ENCODE measurements at regions not wholly inside any gene's neighbourhood (a gene's known extent, or its start where the extent isn't known, plus 50 kb on each side); places are given as distances from the start of the nearest gene placed in this dataset.

DNA sequence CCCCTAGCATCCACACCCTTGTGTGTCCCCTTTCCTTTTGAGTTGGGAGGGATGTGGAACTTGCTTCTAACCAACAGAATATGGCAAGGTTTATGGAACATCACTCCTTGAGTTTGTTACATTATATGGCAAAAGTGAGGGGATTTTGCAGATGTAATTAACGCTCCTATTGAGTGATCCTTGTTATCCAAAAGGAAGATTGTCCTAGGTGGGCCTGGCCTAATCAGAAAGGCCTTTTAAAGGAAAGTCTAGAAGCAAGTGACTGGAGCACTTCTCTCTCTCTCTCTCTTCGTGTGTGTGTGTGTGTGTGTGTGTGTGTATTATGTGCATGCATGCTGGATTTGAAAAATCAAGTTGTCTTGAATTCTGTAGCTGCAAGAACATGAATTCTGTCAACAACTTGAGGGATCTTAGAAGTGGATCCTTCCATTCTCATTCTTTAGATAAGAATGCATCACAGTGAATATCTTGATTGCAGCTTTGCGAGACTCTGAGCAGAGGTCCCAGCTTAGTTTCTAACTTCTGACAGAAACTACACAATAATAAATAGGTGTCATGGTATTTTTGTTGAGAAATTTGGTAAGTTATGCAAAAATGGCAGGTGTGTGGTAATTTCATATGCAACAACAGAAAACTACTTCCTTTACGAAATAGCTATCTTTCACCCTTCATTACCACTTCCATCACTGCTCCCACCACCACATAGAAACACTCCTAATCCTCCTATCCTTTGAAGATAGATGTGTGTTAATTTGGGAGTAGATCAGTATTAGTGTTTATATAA, 360.9 kb upstream of the CBLB start:
- no peak for DNase-seq

DNA sequence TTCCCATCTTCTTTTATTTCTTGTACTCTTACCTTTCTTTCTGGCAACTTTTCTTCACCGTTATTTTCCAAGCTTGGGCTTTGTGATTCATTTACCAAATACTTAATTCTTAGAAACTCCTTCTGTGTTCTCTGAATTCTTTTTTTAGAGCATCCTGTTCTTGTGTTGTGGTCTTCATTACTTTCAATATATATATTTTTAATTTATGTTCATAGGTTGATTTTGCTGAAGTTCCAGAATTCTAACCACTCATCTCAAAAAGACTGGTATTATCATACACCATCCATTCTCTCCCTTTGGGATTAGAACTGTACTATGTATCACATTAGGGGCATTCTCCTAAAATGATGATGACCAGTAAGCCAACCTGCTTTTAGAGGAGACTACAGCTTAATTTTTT, 362.3 kb upstream of the CBLB start:
- DNase-seq = no peak

GRCh38 chr3:106232956-106233355, 364.1 kb upstream of the CBLB start:
- no peak for DNase-seq

DNA sequence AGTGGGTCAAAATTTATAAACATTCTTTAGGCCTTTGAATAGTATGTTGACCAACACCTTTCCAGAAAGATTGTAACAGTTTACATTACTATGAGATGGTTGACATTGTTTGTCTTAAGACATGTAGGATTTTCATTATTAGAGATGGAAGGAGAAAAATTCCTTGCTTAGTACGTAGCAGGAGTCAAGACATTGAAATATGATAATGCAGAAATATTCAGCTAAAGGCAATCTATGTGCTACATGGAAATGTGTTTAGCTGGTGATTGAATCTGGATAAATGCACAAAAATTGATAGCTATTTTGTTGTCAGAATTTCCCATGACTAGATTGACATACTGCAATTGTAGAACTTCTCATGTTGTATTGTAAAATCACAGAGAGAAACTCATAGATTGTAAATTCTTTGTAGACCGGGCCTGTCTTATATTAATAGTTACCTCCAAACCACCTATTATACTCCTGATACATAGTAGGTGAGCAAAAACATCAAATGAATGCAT, 370.4 kb upstream of the CBLB start:
- no peak for DNase-seq

GRCh38 chr3:106241593-106241992, 372.8 kb upstream of the CBLB start:
- no peak for DNase-seq

DNA sequence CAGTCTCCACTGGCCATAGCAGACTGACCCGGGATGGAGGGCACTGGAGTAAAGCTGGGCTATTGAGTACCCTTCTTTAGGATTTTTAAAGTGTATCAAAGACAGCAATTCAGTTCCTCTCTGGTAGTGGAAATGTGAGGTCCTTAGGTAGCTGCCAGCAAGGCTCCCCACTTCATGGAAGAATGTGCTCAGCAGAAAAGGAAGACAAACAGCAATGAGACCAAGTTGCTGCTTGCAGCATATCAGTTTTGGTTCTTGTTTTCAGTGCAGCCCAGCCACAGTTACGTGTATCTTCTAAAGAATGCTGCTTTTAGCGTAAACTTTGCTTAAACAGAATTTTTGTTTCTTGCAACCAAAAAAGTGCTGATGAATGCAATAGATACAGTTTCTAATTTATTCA, 374.0 kb upstream of the CBLB start:
- no peak for DNase-seq

DNA sequence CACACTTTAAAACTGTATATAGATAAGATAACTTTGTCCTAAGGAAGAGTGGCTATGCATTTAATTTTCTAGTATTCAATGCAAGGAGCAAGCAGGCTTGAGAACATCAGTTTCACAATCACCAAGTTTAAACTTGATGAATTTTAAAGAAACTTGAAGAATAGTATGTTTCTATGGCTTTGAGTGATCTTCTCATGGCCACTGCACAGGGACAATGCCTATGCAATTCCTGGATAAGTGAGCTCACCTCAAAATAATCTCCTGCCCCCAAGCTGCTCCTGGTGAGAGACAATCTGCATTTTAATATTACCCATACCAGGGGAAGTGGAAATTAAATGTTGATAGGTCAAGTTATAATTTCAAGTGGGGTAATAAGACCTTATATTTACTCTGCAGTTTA, 376.6 kb upstream of the CBLB start:
- no peak for DNase-seq

DNA sequence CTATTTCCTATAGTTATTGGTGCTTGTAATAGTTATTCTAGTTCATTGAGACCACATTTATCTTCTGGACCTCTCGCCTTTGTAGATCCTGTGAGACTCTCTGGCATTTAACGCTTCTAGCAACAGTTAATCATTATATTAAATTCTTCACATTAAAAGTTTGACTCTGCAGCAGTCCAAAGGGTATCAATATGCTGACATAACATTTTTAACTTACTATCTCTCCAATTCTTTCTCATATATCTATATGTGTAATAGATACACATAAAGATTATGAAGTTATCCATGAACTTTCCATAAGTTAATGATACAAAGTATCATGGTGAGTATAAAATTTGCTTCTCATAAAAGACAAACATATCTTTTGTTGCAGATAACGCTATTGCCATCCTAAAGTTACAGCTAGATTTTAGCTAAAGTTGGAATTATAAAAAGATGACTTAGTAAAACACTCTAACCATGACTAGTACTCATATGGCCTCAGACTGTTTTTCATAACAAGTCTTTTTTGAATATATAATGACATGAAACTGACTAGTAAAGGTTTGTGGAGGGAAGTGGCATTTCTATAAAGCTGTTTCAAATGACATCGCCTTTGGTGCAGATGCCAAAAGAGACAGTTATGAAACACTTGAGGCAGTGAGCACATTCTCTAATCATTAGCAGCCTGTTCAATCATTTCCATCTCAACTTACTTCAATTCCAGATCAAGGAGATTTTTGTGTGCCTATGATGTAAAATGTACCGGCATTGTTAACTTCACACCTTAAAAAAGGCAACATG, 379.3 kb upstream of the CBLB start:
- DNase-seq = no peak

GRCh38 chr3:106249159-106249558, 380.3 kb upstream of the CBLB start:
- DNase-seq = no peak

DNA sequence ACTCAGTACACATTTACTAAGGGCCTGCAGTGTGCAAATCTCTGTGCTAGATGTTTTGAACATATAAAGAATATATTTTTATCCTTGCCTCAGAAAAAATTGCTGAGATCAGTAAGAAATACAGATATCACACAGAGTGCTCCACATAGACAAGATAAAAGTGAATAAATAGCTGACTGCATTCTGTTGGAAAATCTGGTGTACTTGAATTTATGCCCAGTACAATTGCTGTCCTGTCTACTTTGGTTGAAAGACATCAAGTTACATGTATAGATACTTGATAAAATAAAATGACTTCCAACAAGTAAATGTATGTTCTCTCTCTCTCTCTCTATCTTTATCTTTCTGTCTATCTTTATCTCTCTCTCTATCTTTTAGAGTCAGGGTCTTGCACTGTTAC, 381.2 kb upstream of the CBLB start:
- no peak for DNase-seq

- DNase-seq = no peak
These were observed 382.5 kb upstream of the CBLB start for GRCh38 chr3:106251160-106251892.

- no peak for DNase-seq
These were observed 387.0 kb upstream of the CBLB start for GRCh38 chr3:106255870-106256248.

GRCh38 chr3:106256249-106256957, 387.6 kb upstream of the CBLB start:
- DNase-seq = no peak

DNA sequence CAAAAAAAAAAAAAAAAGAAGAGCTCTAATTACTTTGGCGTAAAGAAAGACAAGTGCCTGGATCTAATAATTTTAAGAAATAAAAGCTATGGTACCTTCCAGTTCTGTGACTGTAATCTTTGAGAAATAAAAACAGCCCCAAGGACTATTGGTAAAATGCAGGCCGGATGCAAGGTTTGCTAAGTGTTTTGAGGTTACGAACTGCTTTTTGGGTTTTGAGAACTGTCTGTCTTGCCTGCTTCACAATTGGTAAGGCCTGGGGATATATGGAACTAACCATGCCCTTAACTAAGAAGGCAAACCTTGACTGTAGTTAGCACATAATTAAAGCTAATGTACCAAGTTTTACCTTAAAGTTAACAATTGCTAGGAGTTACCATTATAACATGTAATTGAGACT, 388.4 kb upstream of the CBLB start:
- DNase-seq = no peak

GRCh38 chr3:106261396-106261795, 392.6 kb upstream of the CBLB start:
- DNase-seq = no peak

GRCh38 chr3:106261915-106262683, 393.3 kb upstream of the CBLB start:
- DNase-seq = no peak

DNA sequence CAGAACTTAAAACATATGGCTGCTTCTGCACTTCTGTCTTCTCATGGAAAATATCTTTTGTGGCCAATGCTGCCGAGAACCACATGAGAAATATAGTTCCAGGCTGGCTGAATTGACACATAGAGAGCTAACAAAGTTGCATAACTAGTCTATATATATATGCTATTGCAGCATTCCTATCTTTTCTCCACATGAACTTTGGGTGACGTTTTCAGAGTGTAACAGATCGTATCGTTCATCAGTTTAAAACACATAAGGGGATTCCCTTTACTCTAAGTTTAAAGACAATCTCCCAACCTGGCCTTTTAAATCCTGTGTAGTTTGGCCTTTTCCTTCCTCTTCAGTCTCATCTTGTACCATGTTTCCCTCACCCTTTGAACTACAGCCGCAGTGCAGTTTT, 394.2 kb upstream of the CBLB start:
- DNase-seq = no peak

GRCh38 chr3:106263546-106263945, 394.7 kb upstream of the CBLB start:
- no peak for DNase-seq

GRCh38 chr3:106265704-106266103, 396.9 kb upstream of the CBLB start:
- DNase-seq = no peak

DNA sequence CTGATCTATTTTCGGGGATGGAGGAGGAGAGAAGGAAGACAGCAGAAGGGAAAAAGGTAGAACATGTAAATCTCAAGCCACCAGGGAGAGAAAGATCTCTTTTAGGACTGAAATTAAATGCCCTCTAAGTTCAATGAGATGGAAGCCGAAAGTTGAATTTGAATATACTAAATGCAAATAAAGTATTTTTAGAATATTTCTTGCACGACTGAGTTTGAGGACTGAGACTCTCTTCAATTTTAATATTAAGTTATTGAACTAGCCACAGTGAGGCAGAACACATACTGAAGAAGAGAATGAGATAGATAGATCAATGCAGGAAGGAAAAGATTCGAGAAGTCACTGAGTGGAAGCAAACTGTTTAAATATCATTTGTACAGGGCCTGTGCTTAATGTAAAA, 399.9 kb upstream of the CBLB start:
- no peak for DNase-seq

DNA sequence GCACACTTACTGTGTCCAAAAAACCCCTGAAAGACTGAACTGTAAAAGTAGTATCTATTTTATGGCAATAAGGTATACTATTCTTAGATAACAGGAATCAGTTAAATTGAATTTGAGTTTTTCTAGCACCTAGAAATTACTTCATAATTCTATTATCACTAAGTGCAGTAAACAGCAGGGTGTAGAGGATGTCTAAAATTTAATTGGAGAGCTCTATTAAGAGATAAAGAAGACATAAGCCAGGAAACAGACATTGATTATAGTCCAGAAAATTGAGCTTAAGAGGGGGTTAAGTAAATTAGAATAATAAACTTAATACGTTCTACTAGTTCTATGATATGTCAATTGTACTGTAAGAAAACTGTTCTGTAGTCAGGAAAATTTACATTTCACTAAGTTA, 403.5 kb upstream of the CBLB start:
- no peak for DNase-seq

- no peak for DNase-seq
These were observed 406.8 kb upstream of the CBLB start for GRCh38 chr3:106275592-106275991.
